ENCODE measurements at regions not wholly inside any gene's neighbourhood (a gene's known extent, or its start where the extent isn't known, plus 50 kb on each side); places are given as distances from the start of the nearest gene placed in this dataset.
"Not testable (repeated sequence)": the region's sequence is repeated elsewhere in the genome, so short reads cannot be mapped to it uniquely, and the experiment has no call there.

DNA sequence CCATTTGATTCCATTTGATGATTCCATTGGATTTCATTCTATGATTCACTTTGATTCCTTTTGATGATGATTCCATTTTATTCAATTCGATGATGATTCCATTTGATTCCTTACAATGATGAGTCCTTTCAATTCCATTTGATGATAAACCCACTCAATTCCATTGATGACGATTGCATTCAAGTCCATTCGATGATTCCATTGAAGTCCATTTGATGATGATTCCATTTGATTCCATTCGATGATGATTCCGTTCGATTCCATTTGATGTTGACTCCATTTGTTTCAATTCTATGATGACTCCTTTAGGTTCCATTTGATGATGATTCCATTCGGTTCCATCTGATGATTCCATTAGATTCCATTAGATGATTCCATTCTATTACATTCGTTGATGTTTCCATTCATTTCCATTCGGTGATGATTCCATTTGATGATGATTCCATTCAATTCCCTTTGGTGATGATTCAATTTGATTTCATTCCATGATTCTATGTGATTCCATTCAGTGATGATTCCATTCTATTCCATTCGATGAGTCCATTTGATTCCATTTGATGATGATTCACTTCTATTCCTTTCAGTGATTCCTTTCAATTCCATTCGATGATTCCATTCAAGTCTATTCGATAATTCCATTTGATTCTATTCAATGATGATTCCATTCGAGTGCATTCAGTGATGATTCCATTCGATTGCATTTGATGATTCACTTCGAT, 1106.0 kb downstream of the RPIA start:
- DNase-seq (ENCODE audit: low spot score), result no peak

- DNase-seq (ENCODE audit: low spot score), result not testable (repeated sequence)
Measured at GRCh38 chr2:89801207-89801606, 1109.7 kb downstream of the RPIA start.

- DNase-seq (ENCODE audit: low spot score), result not testable (repeated sequence)
Measured at GRCh38 chr2:89806363-89806762, 1114.9 kb downstream of the RPIA start.

GRCh38 chr2:89811295-89811694, 1119.8 kb downstream of the RPIA start:
- no peak for DNase-seq (ENCODE audit: low spot score)

GRCh38 chr2:89811910-89812309, 1120.4 kb downstream of the RPIA start:
- DNase-seq (ENCODE audit: low spot score), result not testable (repeated sequence)

- DNase-seq (ENCODE audit: low spot score), result not testable (repeated sequence)
Measured at GRCh38 chr2:89814359-89814758, 1122.9 kb downstream of the RPIA start.

DNA sequence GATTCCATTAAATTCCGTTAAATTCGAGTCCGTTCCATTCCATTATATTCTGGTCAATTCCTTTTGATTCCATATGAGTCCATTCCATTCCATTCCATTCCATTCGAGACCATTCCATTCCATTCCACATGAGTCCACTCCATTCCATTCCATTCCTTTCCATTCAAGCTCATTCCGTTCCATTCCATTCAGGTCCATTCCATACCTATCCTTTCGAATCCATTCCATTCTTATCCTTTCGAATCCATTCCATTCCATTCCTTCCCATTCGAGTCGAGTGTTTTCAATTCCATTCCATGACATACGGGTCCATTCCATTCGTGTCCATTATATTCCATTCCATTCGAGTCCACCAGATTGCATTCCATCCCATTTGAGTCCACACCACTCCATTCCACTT, 1127.4 kb downstream of the RPIA start:
- DNase-seq (ENCODE audit: low spot score), result no peak

- no peak for DNase-seq (ENCODE audit: low spot score)
Measured at GRCh38 chr2:89819809-89820208, 1128.3 kb downstream of the RPIA start.

- no peak for DNase-seq (ENCODE audit: low spot score)
Measured at GRCh38 chr2:89820248-89820647, 1128.8 kb downstream of the RPIA start.

DNA sequence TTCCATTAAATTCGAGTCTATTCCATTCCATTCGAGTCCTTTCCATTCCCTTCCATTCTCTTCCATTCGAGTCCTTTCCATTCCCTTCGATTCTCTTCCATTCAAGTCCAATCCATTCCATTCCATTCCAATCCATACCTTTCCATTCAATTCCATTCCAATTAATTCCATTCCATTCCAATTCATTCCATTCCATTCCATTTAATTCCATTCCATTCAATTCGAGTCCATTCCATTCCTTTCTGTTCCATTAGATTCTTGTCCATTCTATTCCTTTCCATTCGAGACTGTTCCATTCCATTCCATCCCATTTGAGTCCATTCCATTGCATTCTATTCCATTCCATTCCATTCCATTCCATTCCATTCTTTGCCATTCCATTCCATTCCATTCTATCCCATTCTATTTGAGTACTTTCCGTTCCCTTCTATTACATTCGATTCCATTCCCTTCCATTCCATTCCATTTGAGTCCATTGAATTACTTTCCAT, 1130.0 kb downstream of the RPIA start:
- no peak for DNase-seq (ENCODE audit: low spot score)

- DNase-seq (ENCODE audit: low spot score), result not testable (repeated sequence)
Measured at GRCh38 chr2:89822342-89822741, 1130.9 kb downstream of the RPIA start.

DNA sequence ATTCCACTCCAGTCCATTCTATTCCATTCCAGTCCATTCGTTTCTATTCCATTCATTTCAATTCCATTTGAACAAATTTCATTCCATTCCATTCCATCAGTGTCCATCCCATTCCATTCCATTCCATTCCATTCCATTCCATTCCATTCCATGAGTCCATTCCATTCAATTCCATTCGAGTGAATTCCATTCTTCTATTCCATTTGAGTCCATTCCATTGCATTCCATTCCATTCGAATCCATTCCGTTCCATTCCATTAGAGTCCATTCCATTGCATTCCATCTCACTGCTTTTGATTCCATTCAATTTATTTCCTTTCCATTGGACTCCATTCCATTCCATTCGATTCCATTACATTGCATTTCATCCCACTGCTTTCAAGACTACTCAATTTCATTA, 1132.1 kb downstream of the RPIA start:
- no peak for DNase-seq (ENCODE audit: low spot score)

- DNase-seq (ENCODE audit: low spot score), result no peak
Measured at GRCh38 chr2:89825034-89825433, 1133.6 kb downstream of the RPIA start.

DNA sequence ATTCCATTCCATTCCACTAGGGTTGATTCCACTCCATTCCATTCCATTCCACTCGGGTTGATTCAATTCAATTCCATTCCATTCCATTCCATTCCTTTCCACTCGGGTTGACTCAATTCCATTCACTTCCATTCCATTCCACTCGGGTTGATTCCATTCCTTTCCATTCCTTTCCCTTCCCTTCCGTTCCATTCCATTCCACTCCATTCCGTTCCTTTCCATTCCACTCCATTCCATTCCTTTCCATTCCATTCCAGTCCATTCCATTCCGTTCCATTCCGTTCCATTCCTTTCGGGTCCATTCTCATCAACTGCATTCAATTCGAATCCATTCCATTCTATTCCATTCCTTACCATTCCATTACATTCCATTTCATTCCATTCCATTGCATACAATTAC, 1135.3 kb downstream of the RPIA start:
- not testable (repeated sequence) for DNase-seq (ENCODE audit: low spot score)

GRCh38 chr2:89827829-89828228, 1136.4 kb downstream of the RPIA start:
- not testable (repeated sequence) for DNase-seq (ENCODE audit: low spot score)

DNA sequence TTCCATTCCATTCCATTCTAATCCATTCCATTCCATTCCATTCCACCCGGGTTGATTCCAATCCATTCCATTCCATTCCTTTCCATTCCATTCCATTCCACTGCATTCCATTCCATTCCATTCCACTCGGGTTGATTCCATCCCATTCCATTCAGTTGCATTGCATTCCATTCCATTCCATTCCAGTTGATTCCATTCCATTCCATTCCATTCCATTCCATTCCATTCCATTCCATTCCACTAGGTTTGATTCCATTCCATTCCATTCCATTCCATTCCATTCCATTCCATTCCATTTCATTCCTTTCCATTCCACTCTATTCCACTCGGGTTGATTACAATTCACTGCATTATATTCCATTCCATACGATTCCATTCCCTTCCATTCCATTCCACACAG, 1136.9 kb downstream of the RPIA start:
- DNase-seq (ENCODE audit: low spot score), result not testable (repeated sequence)

DNA sequence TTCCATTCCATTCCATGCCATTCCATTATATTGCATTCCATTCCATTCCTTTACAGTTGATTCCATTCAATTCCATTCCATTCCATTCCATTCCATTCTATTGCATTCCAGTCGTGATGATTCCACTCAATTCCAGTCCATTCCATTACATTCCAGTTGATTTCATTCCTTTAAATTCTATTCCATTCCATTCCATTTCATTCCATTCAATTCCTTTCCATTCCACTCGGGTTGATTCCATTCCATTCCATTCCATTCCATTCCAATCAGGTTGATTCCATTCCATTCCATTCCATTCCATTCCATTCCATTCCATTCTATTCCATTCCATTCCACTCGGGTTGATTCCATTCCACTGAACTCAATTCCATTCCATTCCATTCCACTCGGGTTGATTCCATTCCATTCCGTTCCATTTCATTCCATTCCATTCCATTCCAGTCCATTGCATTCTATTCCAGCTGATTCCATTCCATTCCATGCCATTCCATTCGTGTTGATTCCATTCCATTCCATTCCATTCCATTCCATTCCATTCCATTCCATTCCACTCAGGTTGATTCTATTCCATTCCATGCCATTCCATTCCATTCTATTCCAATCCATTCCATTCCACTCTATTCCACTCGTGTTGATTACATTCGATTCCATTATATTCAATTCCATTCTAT, 1137.6 kb downstream of the RPIA start:
- DNase-seq (ENCODE audit: low spot score), result not testable (repeated sequence)

DNA sequence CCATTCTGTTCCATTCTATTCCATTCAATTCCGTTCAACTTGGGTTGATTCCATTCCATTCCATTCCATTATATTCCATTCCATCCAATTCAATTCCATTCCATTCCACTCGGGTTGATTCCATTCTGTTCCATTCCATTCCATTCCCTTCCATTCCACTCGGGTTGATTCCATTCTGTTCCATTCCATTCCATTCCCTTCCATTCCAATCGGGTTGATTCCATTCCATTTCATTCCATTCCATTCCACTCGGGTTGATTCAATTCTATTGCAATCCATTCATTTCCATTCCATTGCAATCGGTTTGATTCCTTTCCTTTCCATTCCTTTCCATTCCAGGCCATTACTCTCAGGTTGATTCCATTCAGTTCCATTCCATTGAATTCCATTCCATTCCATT, 1138.4 kb downstream of the RPIA start:
- no peak for DNase-seq (ENCODE audit: low spot score)

DNA sequence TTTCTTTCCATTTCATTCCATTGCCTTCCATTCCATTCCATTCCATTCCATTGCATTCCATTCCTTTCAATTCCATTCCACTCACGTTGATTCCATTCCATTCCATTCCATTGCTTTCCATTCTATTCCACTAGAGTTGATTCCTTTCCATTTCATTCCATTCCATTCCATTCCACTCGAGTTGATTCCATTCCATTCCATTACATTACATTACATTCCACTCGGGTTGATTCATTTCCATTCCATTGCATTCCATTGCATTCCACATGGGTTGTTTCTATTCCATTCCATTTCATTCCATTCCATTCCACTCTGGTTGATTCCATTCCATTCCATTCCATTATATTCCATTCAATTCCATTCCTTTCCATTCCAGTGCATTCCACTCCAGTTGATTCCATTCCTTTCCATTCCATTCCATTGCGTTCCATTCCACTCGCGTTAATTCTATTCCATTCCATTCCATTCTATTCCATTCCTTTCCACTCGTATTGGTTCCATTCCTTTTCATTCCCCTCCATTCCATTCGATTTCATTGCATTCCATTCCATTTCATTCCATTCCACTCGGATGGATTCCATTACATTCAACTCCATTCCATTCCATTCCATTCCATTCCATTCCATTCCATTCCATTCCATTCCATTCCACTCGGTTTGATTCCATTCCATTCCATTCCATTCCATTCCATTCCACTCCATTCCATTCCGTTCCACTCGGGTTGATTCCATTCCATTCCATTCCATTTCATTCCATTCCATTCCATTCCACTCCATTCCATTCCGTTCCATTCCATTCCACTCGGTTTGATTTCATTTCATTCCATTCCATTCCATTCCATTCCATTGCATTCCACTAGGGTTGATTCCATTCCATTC, 1139.1 kb downstream of the RPIA start:
- not testable (repeated sequence) for DNase-seq (ENCODE audit: low spot score)

DNA sequence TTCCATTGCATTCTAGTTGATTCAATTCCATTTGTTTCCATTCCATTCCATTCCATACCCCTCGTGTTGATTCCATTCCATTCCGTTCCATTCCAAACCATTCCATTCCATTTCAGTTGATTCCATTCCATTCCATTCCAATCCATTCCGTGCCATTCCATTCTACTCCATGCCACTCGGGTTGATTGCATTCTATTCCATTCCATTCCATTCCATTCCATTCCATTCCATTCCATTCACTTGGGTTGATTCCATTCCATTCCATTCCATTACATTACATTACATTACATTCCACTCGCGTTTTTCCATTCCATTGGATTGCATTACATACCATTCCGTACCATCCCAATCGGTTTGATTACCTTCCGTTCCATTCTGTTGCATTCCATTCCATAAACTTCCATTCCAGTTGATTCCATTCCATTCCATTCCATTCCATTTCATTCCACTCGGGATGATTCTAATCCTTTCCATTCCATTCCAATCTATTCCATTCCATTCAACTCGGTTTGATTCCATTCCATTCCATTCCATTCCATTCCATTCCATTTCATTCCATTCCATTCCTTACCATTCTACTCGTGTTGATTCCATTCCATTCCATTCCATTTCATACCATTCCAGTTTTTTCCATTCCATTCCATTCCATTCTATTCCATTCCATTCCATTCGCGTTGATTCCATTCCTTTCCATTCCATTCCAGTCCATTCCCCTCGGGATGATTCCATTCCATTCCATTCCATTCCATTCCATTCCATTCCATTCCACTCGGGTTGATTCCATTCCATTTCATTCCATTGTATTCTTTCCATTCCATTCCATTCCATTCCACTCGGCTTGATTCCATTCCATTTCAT, 1140.4 kb downstream of the RPIA start:
- no peak for DNase-seq (ENCODE audit: low spot score)

DNA sequence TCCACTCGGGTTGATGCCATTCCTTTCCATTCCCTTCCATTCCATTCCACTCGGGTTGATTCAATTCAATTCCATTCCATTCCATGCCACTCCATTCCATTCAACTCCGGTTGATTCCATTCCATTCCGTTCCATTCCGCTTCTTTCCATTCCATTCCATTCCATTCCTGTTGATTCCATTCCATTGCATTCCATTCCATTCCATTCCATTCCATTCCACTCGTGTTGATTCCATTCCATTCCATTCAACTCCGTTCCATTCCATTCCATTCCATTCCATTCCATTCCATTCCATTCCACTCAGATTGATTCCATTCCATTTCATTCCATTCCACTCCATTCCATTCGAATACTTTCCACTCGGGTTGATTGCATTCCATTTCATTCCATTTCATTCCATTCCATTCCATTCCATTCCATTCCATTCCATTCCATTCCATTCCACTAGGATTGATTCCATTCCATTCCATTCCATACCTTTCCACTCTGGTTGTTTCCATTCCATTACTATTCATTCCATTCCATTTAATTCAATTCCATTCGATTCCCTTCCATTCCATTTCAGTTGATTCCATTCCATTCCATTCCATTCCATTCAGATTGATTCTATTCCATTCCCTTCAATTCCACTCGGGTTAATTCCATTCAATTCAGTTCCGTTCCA, 1141.8 kb downstream of the RPIA start:
- no peak for DNase-seq (ENCODE audit: low spot score)
